PC-3 (cell line): ENCODE measurements at regions not wholly inside any gene's neighbourhood (a gene's known extent, or its start where the extent isn't known, plus 50 kb on each side); places are given as distances from the start of the nearest gene placed in this dataset.

Experiments
- CTCF ChIP-seq: fragments of 300-600 bp; sonication (generic); conservative IDR thresholded peaks from 2 replicates; pipeline ENCODE4 v1.5.1; 2017; ENCODE audit warnings: antibody characterized with exemption, low read depth, mild to moderate bottlenecking, low read length
- EZH2 ChIP-seq: fragments of 300-600 bp; sonication (generic); IDR thresholded peaks from one replicate; pipeline ENCODE4 v1.6.1; 2017; ENCODE audit warnings: antibody characterized with exemption, mild to moderate bottlenecking, low read length; ENCODE audit not compliant: unreplicated experiment
- EZH2phosphoT487 ChIP-seq: fragments of 300-600 bp; sonication (generic); IDR thresholded peaks from 2 replicates; pipeline ENCODE4 v1.6.1; 2018; ENCODE audit warnings: mild to moderate bottlenecking, antibody characterized with exemption, low read length, borderline replicate concordance

GRCh38 chr6:14641423-14642135 is 524.0 kb downstream of the CD83 start:
- no peak for TF ChIP-seq CTCF
- TF ChIP-seq EZH2, result no peak
- TF ChIP-seq EZH2phosphoT487, result no peak
